HG03025 (cell line): ENCODE measurements at regions not wholly inside any gene's neighbourhood (a gene's known extent, or its start where the extent isn't known, plus 50 kb on each side); places are given as distances from the start of the nearest gene placed in this dataset.

Experiments
- ATAC-seq: cut with Tn5 transposase; IDR thresholded peaks from one replicate; pipeline ENCODE4 v1.9.1; 2021; ENCODE audit warnings: mild to moderate bottlenecking, moderate library complexity; ENCODE audit not compliant: unreplicated experiment, low FRiP score

DNA sequence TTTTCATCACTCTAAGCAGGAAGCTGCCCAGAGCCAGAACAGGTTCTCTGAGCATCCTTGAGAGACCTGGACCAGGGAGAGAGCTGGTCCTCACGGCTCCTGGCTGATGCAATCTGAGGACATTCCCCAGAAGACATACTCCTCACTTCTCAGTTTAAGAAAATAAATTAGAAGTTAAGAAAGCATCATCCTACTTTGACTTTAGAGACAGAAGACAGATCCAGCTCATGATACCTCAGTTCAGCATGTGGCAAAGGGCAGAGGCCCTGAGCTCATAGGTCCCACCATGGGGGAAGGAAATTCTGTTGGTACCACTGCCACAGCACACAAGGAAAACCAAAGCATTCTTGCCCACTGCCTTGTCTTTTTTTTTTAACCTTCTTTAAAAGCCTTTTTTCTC lies 378.1 kb upstream of the JARID2 start:
- no peak for ATAC-seq

DNA sequence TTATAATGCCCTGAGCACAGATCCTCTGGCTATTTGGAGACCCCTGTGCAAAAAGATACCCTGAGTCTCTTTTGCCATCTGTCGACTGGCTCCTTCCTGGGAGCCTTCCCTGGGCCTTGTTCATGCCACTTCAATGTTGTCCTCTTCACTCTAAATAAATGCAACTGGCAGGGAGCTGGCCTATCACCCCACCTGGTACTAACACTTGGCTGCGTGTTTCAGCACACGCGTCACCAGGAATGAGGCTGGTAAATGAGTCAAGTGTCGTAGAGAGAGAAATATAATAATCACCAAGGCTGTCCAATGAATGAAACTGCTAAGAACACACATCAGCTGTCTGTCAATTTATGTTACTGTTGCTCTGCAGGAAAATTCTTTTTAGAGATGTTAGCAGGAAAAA lies 374.6 kb upstream of the JARID2 start:
- ATAC-seq: no peak

DNA sequence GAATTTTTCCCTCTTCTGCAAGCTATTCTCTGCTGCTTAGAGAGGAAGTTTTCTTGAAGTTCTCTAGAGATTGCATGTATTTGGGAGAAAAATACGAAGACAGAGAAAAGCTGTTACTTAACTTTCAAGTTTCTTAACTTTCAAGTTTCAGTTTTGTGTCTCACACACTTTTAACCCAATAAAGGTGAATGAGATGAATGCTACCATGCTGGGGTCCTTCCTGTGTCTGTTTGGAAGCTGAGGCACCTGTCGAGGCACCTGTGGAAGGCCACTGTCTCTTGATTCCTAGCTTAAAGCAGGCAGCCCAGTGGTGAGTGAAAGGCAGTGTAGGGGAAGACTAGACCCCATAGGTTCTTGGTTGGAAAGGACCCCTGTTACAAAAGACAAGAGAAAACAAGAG lies 372.8 kb upstream of the JARID2 start:
- ATAC-seq: no peak

DNA sequence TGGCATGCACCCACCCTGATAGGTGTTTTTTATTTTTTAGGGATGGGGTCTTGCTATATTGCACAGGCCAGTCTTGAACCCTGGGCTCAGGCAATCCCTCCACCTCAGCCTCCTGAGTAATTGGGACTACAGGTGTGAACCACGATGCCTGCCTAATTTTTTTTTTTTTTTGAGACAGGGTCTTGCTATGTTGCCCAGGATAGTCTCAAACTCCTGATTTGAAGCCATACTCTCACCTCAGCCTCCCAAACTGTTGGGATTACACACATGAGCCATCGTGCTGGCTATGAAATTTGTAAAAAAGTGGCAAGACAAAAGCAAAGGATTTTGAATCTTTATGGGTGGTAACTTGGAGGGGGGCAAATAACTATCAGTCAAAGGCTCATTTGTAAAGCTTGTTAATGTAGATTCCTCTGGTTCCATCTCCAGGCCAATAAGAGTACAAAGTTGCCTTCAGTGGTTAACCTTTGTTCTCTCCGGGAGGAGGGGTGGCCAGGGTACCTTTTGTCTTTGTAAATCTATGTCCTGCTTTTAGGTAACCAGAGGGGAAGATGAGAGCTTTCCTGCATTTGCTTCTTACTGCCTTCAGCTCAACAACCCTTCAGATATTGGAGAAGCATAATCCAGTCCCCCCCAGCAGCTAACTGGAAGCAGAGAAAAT lies 372.0 kb upstream of the JARID2 start:
- ATAC-seq: no peak

DNA sequence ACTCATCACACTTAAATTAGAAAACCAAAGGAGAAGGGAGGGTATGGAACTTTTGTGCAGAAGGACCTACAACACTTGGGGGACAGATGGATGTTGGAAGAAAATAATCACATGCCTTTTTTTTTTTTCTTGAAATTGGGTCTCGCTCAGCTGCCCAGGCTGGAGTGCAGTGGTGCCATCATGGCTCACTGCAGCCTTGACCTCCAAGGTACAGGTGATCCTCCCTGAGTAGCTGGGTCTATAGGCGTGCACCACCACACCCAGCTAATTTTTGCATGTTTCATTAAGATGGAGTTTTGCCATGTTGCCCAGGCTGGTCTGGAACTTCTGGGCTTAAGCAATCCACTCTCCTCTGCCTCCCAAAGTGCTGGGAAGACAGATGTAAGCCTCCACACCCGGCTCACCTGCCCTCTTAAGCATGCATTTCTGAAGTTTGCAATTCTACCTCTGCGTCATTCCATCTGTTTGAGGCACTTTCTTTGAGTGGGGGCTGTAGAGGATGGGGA lies 370.8 kb upstream of the JARID2 start:
- no peak for ATAC-seq

DNA sequence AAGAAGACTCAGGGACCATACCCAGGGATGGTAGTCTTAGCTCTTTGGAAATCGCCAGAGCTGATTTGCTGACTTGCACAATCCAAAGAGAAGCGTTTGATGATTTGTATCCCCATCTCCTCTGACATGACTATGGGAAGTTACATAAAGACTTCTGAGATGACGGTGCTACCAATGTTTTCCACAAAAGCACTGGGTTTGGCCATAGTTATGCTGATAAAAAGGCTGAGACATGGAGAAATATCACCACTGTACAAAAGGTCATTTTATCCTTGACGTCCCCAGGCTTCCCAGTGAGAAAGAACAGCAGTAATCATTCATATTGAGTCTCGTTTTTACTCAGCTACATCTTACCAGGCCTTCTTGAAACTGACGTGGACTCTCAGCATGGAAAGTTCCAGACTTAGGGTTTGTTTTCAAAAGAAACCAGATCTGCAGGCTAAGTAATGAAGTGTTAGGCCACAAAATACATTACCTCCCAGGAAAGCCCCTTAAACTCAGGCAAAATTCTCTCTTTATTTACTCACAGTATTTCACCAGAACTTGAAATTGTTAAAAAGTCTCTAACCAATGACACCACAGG lies 370.3 kb upstream of the JARID2 start:
- peak; percentile 48 for ATAC-seq

DNA sequence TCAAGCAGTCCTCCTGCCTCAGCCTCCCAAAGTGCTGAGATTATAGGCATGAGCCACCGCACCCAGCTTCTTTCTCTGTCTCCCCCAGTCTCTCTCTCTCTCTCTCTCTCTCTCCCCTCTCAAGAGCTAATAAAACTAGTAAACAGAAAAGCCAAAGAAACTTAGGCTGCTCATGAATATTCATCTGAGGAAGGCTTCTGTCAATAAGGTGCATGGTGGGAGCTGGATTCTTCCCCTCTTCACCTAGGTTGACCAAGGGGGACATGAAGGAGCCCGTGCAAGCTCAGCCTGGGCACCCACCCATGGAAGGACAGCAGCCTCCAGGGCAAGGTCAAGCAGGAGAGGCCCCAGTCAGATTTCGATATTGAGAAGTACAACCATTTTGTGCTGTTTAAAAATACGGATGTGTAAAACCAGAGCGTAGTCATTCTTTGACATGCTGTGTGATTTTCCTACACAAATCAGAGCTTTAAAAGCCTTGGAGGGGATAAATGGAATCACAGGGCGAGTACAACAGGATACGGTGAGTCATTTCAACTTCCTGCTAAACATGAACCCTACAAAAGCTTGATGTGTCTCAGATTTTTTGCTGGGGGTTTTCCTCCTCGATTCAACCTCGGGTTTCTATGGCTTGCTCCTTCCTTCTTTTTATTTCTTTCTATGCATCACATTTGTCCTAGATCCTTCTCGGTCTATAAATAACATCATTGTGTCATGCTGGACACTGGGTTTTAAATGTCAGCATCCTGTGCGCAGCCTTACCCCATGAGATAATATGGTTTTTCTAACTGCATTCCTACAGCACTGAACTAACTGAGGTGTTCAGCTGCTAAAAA lies 368.9 kb upstream of the JARID2 start:
- no peak for ATAC-seq

DNA sequence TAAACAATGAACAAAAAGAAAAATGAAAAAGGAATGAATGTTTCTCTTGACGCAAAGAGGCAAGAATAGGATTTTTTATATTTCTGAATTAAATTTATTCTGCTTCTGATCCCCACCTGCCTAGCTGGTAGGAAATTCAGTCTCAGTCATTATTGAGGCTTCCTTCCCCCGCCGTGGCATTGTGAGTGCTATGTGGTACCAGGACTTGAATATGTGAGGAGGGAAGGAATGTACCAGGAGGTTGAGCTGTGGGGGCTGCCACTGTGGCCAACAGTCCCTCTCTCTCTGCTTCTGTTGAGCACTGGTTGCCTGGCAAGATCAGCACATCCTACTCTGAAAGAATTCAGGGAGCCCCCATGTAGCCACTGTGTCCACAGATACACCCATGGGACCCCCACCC lies 368.1 kb upstream of the JARID2 start:
- ATAC-seq: no peak

DNA sequence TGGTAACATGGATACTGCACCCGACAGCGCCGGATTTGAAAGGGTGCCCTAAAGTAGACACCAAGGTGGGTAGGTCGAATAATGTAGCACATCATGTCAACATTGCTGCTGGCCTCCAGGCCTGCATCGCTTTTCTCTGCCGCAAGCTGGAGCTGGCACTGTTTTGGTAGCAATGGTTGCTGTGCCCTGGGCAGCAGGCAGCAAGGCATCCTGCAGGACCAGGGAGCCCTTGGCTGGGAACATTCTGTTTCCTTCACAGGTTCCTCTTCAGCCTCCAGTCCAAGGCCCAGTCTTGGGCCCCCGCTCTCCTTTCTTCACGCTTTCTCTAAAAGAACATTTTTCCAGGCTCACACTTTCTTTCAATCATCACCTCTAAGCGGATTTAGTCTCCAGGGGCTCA lies 365.8 kb upstream of the JARID2 start:
- ATAC-seq: no peak

DNA sequence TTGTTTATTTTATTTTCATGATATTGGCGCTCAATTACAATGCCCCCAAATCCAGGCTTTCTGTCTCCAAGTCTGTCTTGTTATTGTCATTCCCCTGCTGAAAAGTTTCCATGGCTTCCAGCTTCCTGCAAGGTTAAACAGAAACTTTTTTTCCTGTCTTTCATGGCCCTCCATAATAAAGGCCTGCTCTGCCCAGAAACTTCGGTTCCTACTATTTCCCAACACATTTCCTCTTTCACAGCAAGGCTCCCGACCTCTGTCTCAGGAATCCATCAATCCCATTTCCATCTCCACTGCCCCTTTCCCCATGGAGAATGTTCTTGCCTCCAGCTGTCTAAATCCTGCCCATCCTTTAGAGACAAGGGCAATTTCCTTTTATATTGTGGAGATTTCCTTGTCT lies 365.2 kb upstream of the JARID2 start:
- ATAC-seq: no peak

DNA sequence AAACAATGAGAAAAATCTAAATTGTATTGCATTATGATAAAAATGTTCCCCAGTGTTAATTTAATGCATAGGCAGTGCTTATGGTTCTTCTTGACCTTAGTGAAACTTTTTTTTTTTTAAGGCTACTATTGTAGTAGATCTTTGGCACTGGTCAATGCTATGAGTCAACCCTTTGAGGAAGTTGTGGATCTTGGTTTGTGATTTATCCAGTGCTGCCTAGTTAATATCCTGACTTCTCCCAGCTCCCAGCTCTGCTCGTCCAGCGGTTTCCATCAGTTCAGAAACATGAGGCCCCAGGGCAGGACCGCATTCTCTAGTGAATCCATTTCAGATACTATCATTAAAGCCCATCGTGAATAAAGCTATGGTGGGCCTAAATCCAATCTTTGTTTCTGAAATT lies 364.5 kb upstream of the JARID2 start:
- no peak for ATAC-seq

DNA sequence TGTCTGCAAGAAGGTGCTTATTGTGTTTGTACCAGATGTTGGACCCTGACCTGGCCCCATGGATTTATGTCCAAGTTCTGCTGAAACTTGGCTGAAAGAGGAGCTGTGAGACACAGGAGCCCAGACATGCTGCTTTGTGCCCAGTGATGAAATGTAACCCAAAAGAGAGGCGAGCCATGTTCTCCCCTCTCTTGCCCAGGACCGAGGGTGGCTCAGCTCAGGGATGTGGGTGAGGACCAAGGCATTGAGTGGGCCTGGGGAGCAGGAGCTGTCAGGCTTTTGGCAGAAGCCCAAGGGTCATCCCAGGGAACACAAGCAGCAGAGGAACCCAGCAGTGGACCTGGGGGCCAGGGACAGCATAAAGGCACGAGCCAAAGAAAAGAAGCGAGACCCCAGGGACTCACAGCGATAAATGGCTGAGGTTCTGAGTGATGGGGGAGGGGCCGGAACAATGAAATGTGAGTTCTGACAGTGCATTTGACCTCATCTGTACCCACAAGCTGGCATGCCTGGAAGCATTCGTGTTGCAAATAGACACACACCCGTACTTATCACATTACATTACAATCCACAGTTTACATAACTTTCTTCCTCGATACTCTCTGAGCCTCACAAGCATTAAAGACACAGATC lies 363.4 kb upstream of the JARID2 start:
- ATAC-seq: no peak

DNA sequence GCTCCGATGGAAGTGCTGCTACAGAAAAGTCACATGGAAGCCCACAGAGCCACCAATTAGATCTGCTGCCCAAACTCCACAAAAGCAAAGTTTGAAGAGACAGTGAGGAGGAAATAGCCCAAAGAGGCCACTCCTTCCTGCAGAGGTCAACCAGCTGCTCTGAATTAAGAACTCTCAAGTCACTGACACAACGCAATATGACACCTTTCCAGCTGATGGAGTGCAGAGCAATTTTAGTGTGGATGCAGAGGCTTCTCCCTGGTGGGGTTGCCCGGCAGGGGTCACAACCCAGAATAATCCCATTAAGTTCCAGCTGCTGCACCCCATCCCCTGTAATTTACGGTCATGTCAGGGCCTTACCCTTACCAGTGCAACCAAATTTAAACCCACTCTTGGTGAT lies 361.9 kb upstream of the JARID2 start:
- no peak for ATAC-seq

DNA sequence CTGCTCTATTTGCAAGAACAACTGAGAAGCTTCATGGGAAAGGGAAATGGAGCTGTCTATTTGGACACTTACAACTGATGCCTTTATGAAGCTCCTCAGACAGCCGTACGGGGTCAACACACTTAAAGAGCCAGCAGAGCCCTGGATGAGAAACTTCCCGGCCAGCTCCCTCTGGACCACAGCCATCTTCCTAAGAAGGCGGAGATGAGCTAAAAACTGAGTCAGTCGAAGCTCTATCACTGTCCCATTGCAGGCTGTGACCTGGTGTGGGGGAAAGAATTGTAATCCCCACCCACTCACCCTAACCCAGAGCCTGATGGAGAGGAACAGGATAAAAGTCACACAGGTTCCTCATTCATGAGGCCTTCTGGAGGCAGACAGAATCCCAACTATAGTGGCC lies 360.4 kb upstream of the JARID2 start:
- no peak for ATAC-seq

DNA sequence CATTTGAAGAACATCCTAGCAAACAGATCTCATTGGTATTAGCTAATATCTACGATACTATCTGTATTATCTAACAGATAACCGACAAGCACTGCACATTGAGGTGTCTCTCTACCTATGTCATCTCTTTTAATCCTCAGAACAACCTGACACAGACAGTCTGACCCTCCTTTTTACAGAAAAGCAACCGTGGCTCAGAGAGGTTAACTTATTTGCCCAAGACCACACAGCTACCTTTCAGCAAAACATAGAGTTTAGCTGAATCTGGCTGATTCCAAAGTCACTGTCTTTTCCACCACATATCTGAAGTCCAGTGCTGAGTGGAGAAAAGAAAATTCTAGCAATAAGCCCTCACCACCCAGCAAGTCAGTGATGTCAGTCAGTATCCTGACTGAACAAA lies 358.7 kb upstream of the JARID2 start:
- ATAC-seq: no peak

DNA sequence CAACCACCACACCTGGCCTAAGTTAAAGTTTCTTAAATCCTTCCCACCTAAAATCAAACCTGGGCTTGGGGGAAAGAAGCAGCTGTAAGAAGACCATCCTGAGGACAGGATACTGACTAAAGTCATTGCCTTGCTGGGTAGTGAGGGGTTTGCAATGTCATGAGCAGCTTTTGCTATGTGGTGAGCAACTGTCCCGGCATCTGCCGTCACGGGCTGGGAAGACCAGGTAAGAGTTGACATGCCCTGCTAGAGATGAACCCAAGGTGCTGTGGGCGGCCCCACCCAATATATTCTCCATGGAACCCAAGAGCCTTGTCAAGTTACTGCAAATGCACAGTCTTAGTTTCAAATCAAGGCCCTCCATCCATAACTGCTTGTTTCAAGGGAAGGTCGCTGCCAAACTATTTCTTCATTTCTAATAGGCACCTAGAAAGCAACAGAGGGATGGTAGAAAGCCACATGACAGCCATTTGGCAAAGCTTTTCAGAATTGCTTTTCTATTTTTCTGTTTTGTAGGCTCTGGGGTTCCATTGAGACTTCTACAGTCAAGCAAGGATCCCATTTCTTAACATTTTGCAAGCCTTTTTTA lies 357.8 kb upstream of the JARID2 start:
- no peak for ATAC-seq

DNA sequence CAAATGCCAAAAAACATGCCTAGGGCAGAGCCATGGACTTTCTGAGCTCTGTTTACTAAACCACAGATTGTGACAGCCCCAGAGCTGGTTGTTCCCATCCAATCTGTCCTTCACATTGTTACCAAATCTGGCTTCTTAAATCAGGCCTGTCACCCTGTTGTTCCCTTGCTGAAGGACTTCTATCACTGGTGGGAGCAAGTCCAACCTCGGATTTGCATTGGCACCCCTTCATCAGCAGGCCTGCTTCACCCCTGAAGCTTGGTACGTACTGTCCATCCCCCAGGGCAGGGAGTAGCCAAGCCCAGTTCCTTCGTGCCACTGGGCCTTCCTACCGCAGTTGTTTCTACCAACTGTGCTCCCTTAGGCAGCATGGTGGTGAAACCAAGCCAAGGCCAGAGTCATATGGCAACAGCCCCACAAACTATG lies 357.3 kb upstream of the JARID2 start:
- no peak for ATAC-seq

DNA sequence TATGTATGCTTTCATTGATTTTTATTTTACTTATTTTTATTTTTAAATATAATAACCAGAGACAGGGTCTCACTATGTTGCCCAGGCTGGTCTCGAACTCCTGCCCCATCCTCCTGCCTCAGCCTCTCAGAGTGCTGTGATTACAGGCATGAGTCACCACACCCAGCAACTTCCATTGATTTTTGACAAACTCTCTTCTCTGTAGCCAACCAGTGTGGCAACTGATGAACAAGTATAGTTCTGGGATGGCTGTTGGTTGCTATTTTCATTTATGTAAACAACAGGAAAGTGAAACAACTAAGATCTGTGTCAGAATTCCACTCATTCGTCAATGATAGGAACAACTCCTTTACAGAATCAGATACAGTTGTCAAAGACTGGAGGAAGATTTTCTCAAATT lies 356.7 kb upstream of the JARID2 start:
- no peak for ATAC-seq

DNA sequence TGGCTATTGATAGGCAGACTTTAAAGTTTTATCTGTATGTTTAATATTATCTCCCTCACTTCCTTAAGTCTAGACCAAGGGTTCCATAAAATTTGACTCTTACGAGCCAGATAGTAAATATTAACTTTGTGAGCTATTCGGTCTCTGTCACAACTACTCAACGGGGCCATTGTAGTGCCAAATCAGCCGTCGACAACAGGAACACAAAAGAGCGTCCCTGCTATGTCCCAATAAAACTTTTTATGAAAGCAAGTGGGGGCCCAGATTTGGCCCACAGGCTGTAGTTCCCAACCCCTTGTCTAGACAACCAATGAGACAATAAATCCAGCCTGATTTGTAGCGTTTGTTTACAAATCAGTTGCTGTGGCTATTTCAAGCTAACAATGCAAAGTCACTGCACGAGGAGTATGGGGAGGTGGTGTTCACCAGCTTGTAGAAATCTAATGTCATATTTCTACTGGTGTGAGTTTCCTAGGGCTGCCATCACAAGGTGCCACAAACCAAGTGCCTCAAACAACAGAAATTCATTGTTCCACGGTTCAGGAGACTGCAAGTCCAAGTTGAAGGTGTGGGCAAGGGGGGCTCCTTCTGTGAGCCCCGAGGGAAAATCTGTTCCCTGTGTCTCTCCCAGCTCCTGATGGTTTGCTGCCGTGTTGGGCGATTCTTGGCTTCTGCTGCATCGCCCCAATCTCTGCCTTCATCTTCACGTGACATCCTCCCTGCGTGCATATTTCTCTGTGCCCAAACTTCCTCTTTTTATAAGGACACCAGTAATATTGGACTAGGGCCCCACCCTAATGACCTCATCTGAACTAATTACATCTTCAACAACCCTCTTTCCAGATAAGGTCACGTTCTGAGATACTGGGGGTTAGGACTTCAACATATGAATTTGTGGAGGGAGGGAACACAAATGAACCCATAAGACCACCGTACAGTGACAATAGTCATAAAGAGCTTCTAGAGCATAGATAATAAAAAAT lies 356.0 kb upstream of the JARID2 start:
- ATAC-seq: no peak
